SH-SY5Y (cell line): ENCODE measurements at regions not wholly inside any gene's neighbourhood (a gene's known extent, or its start where the extent isn't known, plus 50 kb on each side); places are given as distances from the start of the nearest gene placed in this dataset.

Source experiments
- GATA2 ChIP-seq: IDR thresholded peaks from 2 replicates; pipeline ENCODE4 v1.6.1; 2011; ENCODE audit warnings: mild to moderate bottlenecking, low read depth, low read length
- GATA3 ChIP-seq: IDR thresholded peaks from 2 replicates; pipeline ENCODE4 v1.6.1; 2011; ENCODE audit warnings: low read depth, mild to moderate bottlenecking, low read length, moderate library complexity

DNA sequence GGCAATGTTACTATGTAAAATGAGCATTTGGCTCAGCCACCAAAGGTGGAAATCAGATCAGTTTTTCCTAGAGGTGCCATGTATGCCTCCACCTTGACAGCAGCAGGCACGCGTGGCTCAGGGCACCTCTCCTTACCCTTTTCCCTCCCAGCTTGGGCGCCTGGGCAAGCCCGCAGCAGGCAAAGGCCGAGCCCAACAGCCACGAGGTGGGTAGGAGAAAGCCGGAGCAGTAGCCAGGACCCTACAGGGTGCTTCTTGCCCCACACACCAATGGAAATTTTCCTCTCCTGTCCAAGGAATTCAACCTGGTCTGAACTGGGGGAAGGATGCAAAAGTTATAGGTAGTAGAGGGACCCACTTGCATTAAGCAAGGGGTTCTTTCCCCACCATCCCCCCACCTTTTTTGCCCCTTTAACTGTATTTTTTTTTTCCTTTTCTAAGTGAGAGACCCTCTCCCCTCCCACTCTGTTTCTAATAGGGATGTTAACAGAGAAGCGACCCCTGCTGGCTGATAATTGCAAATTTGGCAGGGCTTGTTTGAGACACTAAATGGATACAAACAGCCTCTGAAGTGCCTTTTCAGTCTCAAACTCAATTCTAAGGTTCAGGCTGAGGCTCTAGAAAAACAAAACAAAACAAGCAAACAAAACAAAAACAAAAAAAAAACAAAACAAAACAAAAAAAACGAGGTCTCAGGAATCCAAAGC is 895.1 kb downstream of the PCDH18 start:
- no peak for TF ChIP-seq GATA3
- TF ChIP-seq GATA2, result no peak

DNA sequence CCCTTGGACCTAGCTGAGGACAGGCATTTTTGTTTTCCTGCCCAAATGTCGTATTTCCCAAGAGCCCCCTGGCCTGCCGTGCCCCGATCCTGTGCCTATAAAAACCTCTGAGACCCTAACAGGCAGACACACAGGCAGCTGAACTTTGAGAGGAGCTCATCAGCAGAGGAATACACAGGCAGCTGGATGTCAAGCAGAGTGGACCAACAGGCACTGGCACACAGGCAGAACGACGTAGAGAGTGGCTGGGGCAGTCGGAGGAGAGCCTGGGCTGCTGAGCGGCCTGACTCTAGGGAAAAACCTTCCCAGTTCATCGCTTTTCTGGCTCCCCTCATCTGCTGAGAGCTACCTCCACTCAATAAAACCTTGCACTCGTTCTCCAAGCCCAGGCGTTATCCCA is 896.1 kb downstream of the PCDH18 start:
- TF ChIP-seq GATA2, result no peak
- TF ChIP-seq GATA3, result no peak

- TF ChIP-seq GATA2, result peak; percentile 67; the same call in 1 of the 2 replicates
- peak; percentile 56 for TF ChIP-seq GATA3
Observed at GRCh38 chr4:136634121-136634520, 898.2 kb downstream of the PCDH18 start.

DNA sequence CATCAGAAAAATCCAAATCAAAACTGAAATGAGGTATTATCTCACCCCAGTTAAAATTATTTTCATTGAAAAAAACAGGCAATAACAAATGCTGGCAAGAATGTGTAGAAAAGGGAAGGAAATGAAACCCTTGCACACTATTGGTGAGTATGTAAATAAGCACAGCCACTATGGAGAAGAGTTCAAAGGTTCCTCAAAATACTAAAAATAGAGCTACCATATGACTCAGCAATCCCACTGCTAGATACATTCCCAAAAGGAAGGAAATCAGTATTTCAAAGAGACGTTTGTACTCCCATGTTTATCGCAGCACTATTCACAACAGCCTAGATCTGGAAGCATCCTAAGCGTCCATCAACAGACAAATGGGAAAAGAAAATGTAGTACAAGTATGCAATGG is 932.4 kb downstream of the PCDH18 start:
- no peak for TF ChIP-seq GATA3
- no peak for TF ChIP-seq GATA2

DNA sequence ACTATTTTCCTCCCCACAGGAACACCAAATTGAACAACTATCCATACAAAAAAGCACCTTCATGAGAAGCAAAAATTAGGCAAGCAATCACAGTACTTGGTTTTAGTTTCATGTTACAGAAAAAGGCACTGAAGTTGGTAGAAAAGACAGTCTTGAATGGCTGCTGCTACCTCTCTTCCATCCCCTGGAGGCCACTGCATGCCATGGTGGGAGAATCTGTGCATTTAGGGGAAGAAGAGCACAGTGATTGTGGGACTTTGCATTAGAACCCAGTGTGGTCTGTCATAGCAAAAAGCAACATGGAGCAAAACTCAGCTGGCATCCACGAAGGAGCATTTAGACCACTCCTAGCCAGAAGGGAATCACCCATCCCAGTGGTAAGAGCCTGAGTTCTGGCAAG is 941.9 kb downstream of the PCDH18 start:
- TF ChIP-seq GATA3 (no peak), GATA2 (no peak)

DNA sequence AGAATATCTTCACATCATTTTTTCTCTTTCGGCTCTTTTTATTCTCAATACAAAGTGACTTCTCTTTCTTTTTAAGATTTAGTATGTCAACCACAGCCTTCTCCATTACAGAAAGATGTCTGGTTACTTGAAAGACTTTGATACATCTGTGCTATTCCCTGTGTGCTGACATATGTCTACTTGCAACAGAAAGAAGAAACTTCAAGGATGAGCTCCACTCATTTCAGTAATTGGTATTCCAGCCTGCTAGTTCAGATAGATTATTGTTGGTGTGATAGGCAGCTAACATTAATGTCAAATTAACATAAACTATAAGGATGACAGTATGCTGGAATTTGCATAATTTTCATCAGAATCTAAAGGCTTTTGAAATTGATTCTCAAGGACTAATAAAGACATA is 948.7 kb downstream of the PCDH18 start:
- TF ChIP-seq GATA3, result no peak
- TF ChIP-seq GATA2, result no peak

- no peak for TF ChIP-seq GATA3
- TF ChIP-seq GATA2, result no peak
Observed at GRCh38 chr4:136581119-136581518, 951.2 kb downstream of the PCDH18 start.

DNA sequence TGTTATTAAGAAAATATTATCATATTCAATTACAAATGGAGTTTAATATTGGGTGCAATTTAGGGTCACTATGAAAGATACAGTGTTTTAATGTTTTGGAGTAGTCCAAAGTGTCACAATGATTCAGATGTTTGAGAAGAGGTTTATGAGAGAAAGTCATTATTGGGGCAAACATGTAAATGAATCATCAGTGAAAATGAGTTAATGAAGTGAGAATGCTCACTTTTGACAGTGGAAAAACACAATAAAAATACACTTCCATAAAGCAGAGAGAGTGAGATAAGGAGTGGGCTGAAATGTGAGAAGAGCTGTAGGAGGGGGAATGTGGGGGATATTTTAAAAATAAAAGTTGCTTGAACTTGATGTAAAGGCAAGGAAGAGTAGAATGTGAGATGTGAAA is 957.1 kb downstream of the PCDH18 start:
- TF ChIP-seq GATA2 (no peak), GATA3 (no peak)

DNA sequence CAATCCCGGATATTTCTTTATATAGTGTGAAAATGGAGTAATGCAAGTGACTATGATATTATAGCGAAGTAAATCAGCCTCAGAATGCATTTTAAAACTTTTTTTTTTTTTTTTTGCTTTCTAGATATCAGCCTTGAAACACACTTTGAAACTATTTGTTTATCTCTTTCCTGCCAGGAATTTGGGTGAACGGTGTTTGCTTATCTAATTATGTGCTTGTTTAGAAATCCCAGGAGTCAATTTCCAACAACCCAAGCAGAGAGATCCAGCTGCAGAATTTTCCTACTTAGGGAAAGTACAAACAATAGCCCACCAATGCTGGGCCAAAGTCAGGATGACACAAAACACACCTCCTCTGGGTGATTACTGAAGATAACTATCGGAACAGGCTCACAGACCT is 958.8 kb downstream of the PCDH18 start:
- TF ChIP-seq GATA2 (no peak), GATA3 (no peak)

- no peak for TF ChIP-seq GATA2
Observed at GRCh38 chr4:136571315-136571714, 961.0 kb downstream of the PCDH18 start.

DNA sequence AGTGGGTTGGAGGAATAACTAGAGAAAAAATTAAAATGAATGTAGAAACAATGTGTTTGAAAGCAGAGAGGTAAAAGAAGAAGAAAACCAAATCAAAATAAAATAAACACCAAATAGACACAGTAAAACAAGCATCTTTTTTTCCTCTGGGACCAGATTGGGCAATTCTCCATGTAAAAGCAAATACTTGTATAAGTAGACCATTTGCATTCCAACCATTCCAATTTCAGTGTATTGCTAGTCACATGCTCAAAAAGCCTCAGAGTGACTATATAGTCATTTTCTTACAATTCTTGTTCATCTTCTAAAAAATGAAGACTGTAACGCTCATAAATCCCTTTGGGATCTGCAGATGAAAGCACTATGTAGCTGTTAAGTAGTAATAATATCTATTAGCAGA is 969.5 kb downstream of the PCDH18 start:
- TF ChIP-seq GATA2 (no peak), GATA3 (no peak)

DNA sequence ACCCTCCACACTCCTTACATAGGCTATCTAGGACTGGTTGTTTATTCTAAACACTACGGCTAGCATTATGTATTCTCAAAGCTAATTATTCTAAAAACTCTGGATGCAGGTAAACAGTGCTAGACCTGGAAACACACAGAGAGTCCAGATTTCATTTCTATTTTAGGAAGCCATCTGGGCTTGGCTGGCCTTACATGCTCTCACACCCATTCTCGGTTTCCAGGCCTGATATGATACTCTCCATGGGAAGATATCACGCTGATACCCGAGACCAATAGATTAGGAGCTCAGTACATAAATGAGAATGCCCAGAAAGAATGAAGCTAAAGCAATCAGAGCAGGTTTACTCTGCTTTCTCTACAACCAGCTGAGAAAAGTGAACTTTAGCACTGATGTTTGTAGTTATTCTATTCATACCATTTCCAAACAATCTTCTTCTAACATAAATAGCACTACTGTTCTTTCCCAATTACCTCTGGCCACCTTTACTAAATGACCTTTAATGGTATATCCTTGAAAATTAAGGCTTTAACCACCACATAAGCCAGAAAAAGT is 973.3 kb downstream of the PCDH18 start:
- TF ChIP-seq GATA2 (no peak), GATA3 (no peak)

DNA sequence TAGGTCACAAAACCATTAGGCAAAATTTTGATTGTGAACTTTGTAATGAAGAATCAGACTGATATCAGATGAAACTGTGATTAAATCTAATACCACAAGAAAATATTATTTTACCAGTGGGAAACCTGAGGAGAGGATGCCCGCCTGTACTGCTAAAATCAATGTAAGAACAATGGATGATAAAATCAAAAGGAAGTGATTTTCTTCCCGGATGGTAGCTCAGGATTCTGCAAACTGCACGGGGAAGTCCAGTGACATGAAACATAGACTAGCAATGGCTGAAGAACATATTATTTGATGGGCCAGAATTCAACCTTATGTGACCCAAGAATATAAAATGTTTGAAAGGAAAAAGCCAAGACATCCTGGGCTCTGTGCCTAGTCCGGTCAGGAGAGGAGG is 974.9 kb downstream of the PCDH18 start:
- TF ChIP-seq GATA2, result no peak
- TF ChIP-seq GATA3, result no peak

DNA sequence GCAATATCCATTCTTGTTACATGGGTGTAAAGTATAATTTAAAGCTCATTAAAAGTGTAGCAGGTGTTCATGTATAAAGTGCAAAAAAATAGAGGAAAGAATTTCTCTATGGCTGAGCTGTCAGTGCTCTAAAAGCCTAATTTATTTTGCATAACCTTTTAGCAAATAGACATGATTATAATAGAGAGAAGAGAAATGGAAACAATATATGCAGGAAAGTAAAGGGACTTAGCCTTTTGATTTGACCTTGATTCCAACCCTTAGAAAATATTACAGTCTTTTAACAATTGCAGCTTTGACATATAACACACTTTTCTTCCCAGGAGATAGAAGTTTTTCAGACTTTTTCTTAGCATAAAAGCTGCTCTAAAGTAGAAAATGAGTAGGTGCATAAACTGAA is 978.3 kb downstream of the PCDH18 start:
- TF ChIP-seq GATA2 (no peak), GATA3 (no peak)

DNA sequence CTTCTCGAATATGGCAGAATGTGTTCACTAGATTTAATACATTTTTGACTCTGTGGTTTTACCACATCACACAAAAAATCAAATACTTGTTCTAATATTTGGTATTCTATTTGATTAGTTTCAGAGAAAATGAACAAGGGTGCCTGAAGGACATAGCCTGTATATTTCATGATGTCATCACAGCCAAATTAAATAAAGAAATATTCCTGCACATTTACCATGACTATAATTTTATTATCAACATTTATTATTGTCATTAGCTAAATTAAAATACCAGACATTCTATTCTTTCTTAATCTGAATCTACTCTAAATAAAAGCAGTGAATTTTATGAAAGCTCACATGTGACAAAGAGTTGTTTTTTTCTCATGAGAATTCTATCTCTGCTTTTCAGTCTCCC is 980.5 kb downstream of the PCDH18 start:
- no peak for TF ChIP-seq GATA3
- no peak for TF ChIP-seq GATA2

GRCh38 chr4:136540747-136541146 is 991.5 kb downstream of the PCDH18 start:
- TF ChIP-seq GATA3 (no peak), GATA2 (no peak)
